ENCODE measurements at regions not wholly inside any gene's neighbourhood (a gene's known extent, or its start where the extent isn't known, plus 50 kb on each side); places are given as distances from the start of the nearest gene placed in this dataset.

DNA sequence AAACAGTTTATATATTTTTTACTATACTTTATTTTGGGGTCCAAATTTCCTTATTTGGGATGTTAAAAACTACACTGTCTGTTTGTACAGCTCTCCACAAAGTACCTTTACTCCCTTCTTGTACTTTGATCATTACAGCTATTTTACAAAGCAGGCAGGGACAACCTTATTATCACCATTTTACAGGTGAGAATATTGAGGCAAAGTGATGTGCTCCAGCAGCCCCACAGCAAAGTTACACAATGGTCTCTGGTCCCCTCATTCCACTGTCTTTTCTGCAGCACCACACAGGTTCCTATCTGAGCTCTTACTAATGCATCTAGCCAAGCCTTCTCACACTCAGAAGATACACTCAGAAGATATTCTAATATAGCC lies 457.3 kb downstream of the RASEF start:
- DNase-seq: no peak
- ATAC-seq (ENCODE audit: poor library complexity): no peak
- intact Hi-C loops (cut with DNase I): loop anchor here (5.0 kb wide), 1 partner anchor 68 kb away; no protein-coding TSS in a partner anchor

DNA sequence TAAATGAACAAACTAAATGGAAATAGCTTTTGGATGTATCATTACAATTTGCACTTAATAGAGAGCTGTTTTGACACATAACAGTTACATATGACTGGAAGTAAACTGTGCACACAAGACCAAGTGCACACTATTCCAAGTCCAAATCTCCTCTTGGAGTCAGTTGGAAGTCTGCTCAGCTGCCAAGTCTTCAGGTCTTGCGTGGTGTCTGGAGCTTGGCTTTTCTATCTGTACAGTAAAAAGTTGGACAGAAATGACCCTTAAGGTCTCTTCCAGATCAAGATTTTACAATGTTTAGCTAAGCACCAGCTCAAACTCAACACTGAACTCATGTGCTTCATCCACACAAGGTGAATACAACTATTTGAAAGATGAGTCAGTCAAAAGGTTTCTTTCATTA lies 456.9 kb downstream of the RASEF start:
- no peak for DNase-seq
- intact Hi-C loops (cut with DNase I): loop anchor here (5.0 kb wide), 1 partner anchor 69 kb away; no protein-coding TSS in a partner anchor
- ATAC-seq (ENCODE audit: poor library complexity): no peak

GRCh38 chr9:82606492-82607382 lies 456.2 kb downstream of the RASEF start:
- DNase-seq: no peak
- peak; percentile 85 for ATAC-seq (ENCODE audit: poor library complexity)
- intact Hi-C loops (cut with DNase I): loop anchor here (5.0 kb wide), 1 partner anchor 69 kb away; no protein-coding TSS in a partner anchor

DNA sequence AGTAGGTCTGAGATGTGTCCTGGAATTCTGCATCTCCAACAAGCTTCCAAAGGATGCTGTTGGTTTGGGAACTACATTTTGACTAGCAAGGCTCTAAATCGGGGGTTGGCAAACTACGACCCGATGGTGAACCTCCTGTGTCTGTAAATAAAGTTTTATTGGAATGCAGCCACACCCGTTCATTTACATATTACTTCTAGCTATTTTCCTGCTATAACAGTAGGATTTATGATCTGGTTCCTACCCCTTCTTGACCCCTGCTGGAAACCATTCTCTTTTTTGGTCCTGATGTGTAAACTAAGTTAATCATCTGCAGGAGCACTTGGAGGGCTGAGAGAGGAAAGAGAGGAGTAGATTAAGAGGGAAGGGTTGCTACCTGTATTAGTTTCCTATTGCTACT lies 454.5 kb downstream of the RASEF start:
- DNase-seq (no peak), ATAC-seq (ENCODE audit: poor library complexity) (no peak)
- intact Hi-C loops (cut with DNase I): loop anchor here (5.0 kb wide), 1 partner anchor 71 kb away; no protein-coding TSS in a partner anchor

DNA sequence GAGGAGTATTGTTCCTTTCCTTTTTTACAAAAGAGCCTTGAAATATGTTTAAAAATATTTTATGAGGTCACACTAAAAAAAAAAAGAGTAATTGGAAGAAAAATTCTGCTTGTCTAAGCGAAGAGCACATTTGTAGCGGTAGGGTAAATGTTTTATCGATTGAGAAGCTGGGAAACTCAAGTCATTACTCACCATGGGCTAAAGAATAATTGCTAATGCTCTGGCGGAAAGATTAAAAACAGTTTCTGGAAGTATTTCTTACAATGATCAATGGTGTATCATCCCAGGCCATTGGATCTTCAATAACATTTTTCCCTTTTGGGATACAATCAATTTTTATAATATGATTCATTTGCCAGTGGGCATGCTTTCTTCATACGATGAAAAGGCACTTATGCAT lies 450.0 kb downstream of the RASEF start:
- no peak for ATAC-seq (ENCODE audit: poor library complexity)
- intact Hi-C loops (cut with DNase I): no loop called here
- no peak for DNase-seq

DNA sequence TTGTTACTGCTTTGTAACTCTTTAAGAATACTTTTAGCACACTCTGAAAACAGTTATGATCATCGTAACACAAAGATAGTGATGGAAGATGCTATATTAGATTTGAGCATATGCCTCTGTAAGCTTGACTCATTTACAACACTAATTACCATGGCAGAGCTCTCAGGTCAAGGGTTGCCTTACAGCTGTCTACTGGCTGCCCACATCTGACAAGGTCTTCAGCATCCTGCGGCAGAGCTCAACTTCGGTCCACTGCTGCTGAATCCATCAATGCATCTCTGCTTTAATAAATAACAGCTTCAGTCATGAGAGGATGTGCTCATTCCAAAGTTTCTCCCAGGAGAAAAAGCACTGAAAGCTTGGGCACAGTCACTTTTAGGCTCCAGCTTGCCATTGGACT lies 449.4 kb downstream of the RASEF start:
- intact Hi-C loops (cut with DNase I): no loop called here
- ATAC-seq (ENCODE audit: poor library complexity) (no peak), DNase-seq (no peak)

GRCh38 chr9:82616545-82616944 lies 446.4 kb downstream of the RASEF start:
- ATAC-seq (ENCODE audit: poor library complexity): no peak

GRCh38 chr9:82621447-82621846 lies 441.5 kb downstream of the RASEF start:
- DNase-seq (no peak), ATAC-seq (ENCODE audit: poor library complexity) (no peak)
- intact Hi-C loops (cut with DNase I): no loop called here

More at GRCh38 chr9:82616545-82616944, 446.4 kb downstream of the RASEF start:
- no peak for DNase-seq
- intact Hi-C loops (cut with DNase I): no loop called here

DNA sequence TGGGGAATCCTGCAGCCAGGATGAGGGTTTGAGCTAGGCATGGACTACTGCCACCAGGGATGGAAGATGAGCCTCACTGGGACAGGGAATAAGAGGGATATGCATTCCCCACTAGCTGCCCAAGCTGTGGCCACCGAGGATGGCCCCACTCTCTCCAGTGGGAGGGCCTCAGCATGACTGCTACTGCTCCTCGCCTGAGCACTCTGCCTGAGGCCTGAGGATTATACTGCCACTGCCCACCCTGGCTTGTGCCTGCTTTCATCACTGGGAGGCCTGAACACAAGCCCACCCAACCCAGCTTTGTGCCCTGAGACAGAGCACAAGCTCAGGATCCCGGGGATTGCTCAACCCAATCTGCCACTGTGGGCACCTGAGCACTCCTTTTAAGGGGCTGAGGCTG lies 425.6 kb downstream of the RASEF start:
- intact Hi-C loops (cut with DNase I): no loop called here

GRCh38 chr9:82645600-82645999 lies 417.3 kb downstream of the RASEF start:
- intact Hi-C loops (cut with DNase I): no loop called here
- ATAC-seq (ENCODE audit: poor library complexity): no peak
- DNase-seq: no peak

More for the DNA sequence above, 425.6 kb downstream of the RASEF start:
- DNase-seq (no peak), ATAC-seq (ENCODE audit: poor library complexity) (no peak)

- ATAC-seq (ENCODE audit: poor library complexity): no peak
- no peak for DNase-seq
- intact Hi-C loops (cut with DNase I): no loop called here
These were observed 412.6 kb downstream of the RASEF start for GRCh38 chr9:82650368-82650767.

DNA sequence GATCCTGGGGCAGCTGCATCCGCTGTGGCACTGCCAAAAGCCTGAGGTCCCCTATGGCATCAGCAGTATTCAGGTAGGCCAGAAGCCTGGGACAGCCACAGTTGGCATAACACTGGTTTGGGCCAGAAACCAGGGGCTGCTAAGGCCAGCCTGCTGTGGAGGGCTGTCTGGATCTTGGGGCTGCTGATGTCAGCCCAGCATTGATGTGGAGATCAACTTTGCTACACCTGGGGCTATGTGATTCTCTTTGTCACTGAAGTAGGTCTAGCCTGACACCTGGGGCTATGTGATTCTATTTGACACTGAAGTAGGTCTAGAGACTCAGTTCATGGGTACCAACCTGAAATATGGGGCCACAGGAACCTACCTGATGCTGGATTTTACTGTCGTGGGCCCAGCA lies 411.5 kb downstream of the RASEF start:
- DNase-seq (no peak), ATAC-seq (ENCODE audit: poor library complexity) (no peak)
- intact Hi-C loops (cut with DNase I): no loop called here

- DNase-seq: no peak
- intact Hi-C loops (cut with DNase I): no loop called here
- ATAC-seq (ENCODE audit: poor library complexity): no peak
These were observed 397.6 kb downstream of the RASEF start for GRCh38 chr9:82665324-82665723.

DNA sequence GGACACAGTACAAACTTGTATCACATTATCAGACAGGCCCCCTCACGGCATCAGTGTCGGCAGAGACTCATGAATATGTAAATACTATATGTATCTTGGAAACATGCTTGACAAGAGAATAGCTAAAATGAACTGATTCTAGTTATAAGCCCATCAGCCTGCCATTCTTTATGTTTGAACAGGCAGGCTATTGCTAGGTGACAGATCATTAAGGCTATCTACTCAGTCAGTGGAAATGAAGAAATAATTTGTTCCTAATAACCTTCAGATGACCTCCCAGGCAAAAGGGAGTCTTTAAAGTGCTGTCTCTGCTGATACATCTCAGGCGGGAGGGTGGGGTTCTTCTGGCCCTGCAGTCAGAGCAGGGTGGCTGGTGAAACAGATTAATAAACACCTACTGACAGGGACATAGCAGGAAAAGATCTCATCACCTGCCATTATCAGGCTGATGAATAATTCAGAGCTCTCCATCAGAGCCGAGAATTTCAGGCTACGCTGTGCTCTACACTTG lies 394.2 kb downstream of the RASEF start:
- intact Hi-C loops (cut with DNase I): no loop called here
- ATAC-seq (ENCODE audit: poor library complexity) (no peak), DNase-seq (no peak)

DNA sequence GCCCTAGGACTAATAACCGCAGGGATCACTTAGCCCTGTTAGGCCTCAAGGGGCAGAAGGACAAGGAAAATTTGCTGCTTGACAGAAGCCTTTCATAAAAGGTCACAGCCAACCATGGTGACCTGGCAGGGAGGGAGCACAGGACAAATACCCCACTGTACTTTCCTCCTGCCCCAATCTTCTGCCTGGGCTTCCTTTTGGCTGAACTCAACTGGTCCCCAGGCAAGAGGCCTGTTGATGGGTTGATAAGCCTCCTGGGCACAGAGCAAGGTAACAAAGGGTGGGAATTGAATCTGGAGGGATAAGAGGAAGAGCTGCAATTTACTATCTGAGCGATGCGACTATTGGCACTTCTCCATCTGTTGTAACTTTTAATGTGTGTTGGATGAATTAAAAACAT lies 392.9 kb downstream of the RASEF start:
- intact Hi-C loops (cut with DNase I): no loop called here
- ATAC-seq (ENCODE audit: poor library complexity) (no peak), DNase-seq (no peak)

DNA sequence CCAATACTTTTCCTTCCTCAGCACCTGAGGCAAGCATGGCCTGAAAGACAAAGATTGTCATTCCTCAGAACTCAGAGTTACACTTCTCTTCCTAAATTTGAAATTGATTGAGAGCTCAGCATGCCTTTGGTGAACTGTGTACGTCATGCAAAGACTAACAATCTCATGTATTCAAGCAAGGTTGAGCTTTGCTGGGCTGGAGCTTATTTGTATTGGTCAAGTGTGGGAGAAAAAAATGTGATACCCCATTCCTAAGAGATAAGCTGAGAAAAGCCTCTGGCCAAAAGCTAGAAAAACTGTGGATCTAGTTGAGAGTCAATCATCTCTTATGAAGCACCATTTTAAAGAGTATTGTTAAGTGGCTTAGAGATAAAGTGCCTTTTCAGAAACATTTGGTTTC lies 392.2 kb downstream of the RASEF start:
- no peak for DNase-seq
- intact Hi-C loops (cut with DNase I): no loop called here
- no peak for ATAC-seq (ENCODE audit: poor library complexity)

DNA sequence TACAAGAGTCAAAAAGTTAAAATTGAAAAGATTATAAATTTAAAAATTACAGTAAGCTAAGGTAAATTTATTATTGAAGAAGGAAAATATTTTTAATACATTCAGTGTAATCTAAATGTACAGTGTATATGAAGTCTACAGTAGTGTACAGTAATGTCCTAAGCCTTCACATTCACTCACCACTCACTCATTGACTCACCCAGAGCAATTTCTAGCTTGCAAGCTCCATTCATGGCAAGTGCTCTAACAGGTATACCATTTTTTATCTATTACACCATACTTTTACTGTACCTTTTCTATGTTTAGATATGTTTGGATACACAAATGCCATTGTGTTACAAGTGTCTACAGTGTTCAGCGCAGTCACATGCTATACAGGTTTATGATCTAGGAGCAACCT lies 389.7 kb downstream of the RASEF start:
- no peak for DNase-seq
- no peak for ATAC-seq (ENCODE audit: poor library complexity)
- intact Hi-C loops (cut with DNase I): no loop called here

DNA sequence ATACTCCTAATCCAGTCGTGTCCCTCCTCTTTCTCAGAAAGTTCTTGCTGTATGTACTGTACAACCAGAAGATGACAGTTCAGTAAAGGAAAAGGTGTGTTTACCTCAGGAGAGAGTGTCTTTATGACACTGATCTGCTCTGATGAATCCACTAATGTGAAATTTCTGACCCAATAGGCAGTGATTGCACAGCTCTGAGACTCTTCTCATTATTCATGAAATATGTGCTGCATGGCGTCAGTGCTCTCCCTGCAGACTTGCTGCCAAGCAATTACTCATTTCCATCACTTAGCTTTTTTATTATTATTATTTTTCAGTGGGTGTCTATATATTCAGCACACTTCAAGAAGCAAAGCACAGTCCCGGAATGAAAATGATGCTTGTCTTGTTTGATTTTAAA lies 389.0 kb downstream of the RASEF start:
- DNase-seq (no peak), ATAC-seq (ENCODE audit: poor library complexity) (no peak)
- intact Hi-C loops (cut with DNase I): no loop called here

DNA sequence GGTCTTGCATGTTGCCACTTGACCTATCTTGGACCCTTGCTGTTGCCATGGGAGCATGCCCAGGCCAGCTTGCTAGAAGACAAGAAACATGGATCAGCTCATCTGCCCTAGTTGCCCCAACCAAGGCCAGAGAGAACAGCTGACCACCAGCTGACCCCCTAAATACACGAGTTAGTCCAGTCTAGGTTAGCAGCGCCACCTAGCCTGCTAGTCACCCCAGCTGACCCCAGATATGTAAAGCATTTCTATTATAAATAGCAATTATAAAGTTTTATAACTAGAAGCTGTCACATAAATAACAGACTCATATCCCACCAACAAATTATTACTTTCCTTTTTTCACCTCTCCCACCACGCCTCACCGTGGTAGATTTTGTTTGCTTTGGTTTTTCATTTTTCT lies 387.8 kb downstream of the RASEF start:
- no peak for ATAC-seq (ENCODE audit: poor library complexity)
- no peak for DNase-seq
- intact Hi-C loops (cut with DNase I): no loop called here

GRCh38 chr9:82675605-82676004 lies 387.3 kb downstream of the RASEF start:
- DNase-seq (no peak), ATAC-seq (ENCODE audit: poor library complexity) (no peak)
- intact Hi-C loops (cut with DNase I): no loop called here
